Panc1 (cell line): ENCODE measurements at regions not wholly inside any gene's neighbourhood (a gene's known extent, or its start where the extent isn't known, plus 50 kb on each side); places are given as distances from the start of the nearest gene placed in this dataset.

Experiments used
- ATAC-seq: fragments of 200-7000 bp; cut with Tn5 transposase; 2 replicates; pipeline ENCODE4 v1.9.1; 2020; ENCODE audit warnings: mild to moderate bottlenecking, moderate library complexity
- BruUV-seq: library from RNA; stranded (reverse); fragments of 400-500 nt; replicated peaks from 2 replicates; lab custom pipeline; 2021; lab: Mats Ljungman, UMichigan
- CTCF ChIA-PET: fragments of 300-600 bp; sonication (Branson Sonifier 250); formaldehyde crosslinking; loops from one replicate; lab custom pipeline; 2022; ENCODE audit warnings: antibody characterized with exemption; lab: Charles Lee
- POLR2A ChIA-PET: fragments of 300-600 bp; sonication (Branson Sonifier 250); formaldehyde crosslinking; loops from one replicate; lab custom pipeline; 2022; ENCODE audit warnings: antibody characterized with exemption; lab: Charles Lee
- DNase-seq: peaks from one replicate; pipeline ENCODE4 v3.0.0-alpha.2; 2010; ENCODE audit warnings: low read depth, low spot score
- H3K27ac ChIP-seq: 2 replicates; pipeline ENCODE4 v1.5.1; 2011; ENCODE audit warnings: mild to moderate bottlenecking, low read length, inconsistent platforms
- H3K27me3 ChIP-seq: fragments of 200-500 bp; sonication (Bioruptor generic); 2 replicates; pipeline ENCODE4 v1.6.0; 2014; ENCODE audit warnings: low read length, inconsistent platforms; ENCODE audit not compliant: control insufficient read depth, insufficient read depth
- H3K36me3 ChIP-seq: fragments of 200-500 bp; sonication (Bioruptor generic); 2 replicates; pipeline ENCODE4 v1.5.1; 2014; ENCODE audit warnings: inconsistent platforms, mild to moderate bottlenecking, low read length, moderate library complexity; ENCODE audit not compliant: control insufficient read depth, insufficient read depth
- H3K4me1 ChIP-seq: 2 replicates; pipeline ENCODE4 v1.5.1; 2011; ENCODE audit warnings: inconsistent platforms, mild to moderate bottlenecking, low read length, moderate library complexity; ENCODE audit not compliant: control insufficient read depth, insufficient read depth
- H3K4me3 ChIP-seq, 2 experiments: 2 replicates each; pipeline ENCODE4 v1.5.1; 2011 to 2012; ENCODE audit warnings: low read depth in 2 of 2, low read length in 2 of 2, mild to moderate bottlenecking in 2 of 2, inconsistent platforms in 1 of 2, moderate library complexity in 1 of 2
- H3K9me3 ChIP-seq: fragments of 200-500 bp; sonication (Bioruptor generic); 2 replicates; pipeline ENCODE4 v1.5.1; 2014; ENCODE audit warnings: low read depth, mild to moderate bottlenecking, inconsistent platforms, low read length, moderate library complexity; ENCODE audit not compliant: control insufficient read depth, insufficient read depth
- CTCF ChIP-seq: fragments of 450-650 bp; IDR thresholded peaks from 2 replicates; pipeline ENCODE4 v1.5.1; 2017; ENCODE audit warnings: mild to moderate bottlenecking
- POLR2AphosphoS5 ChIP-seq: IDR thresholded peaks from 2 replicates; pipeline ENCODE4 v1.6.1; 2012; ENCODE audit warnings: mild to moderate bottlenecking, low read depth, low read length, moderate library complexity
- REST ChIP-seq, 2 experiments: IDR thresholded peaks; 2 replicates each; pipeline ENCODE4 v1.6.1; 2011 to 2012; ENCODE audit warnings: low read depth in 2 of 2, control low read depth in 1 of 2, low read length in 1 of 2, mild to moderate bottlenecking in 1 of 2, moderate library complexity in 1 of 2; ENCODE audit not compliant: insufficient read depth in 1 of 2
- SIN3A ChIP-seq: IDR thresholded peaks from 2 replicates; pipeline ENCODE4 v1.6.1; 2012; ENCODE audit warnings: low read depth, mild to moderate bottlenecking, low read length, moderate library complexity, borderline replicate concordance; ENCODE audit not compliant: insufficient read depth
- TCF7L2 ChIP-seq: IDR thresholded peaks from 2 replicates; pipeline ENCODE4 v1.6.1; 2011; ENCODE audit warnings: mild to moderate bottlenecking, low read depth, low read length, inconsistent platforms
- in situ Hi-C: cut with HindIII; loops from 2 replicates; pipeline ENCODE4 v1.10.0; 2016; ENCODE audit warnings: low sequenced_read_pairs, low pct_unique_long_range_greater_than_20kb
- intact Hi-C: fragments of 100-400 bp; cut with micrococcal nuclease; formaldehyde crosslinking; loops from one replicate; pipeline ENCODE4 v1.10.0; 2022; ENCODE audit not compliant: unreplicated experiment

GRCh38 chr13:61761690-61762089 is 346.0 kb upstream of the PCDH20 start:
- ATAC-seq (no peak), DNase-seq (no peak)
- no peaks in the 10 kb centered on the region for H3K9me3 ChIP-seq
- H3K4me3 ChIP-seq, result no peak overlapping the region
- no peaks in the 10 kb centered on the region for H3K27me3 ChIP-seq
- ChIA-PET CTCF (no interaction called here), POLR2A (no interaction called here)
- in situ Hi-C loops, result no loop called here
- TF ChIP-seq REST (IDR thresholded peaks at IDR 0.05; ENCODE audit: insufficient read depth in 1 of 2, low read depth in 2 of 2, low read length in 1 of 2) (no peak), TCF7L2 (no peak)
- H3K36me3 ChIP-seq, result no peaks in the 10 kb centered on the region
- no peak overlapping the region for H3K27ac ChIP-seq
- BruUV-seq, result no TSS peak
- intact Hi-C loops, result no loop called here
- H3K4me1 ChIP-seq, result no peaks in the 10 kb centered on the region

GRCh38 chr13:61760102-61760501 is 344.5 kb upstream of the PCDH20 start:
- no peaks in the 10 kb centered on the region for H3K27me3 ChIP-seq
- ChIA-PET POLR2A (no interaction called here), CTCF (no interaction called here)
- no peak for TF ChIP-seq CTCF
- no peak for TF ChIP-seq REST (IDR thresholded peaks at IDR 0.05; ENCODE audit: insufficient read depth in 1 of 2, low read depth in 2 of 2, low read length in 1 of 2)
- no peak for TF ChIP-seq POLR2AphosphoS5
- TF ChIP-seq TCF7L2, result no peak
- no peak for TF ChIP-seq SIN3A
- no peaks in the 10 kb centered on the region for H3K9me3 ChIP-seq
- no TSS peak for BruUV-seq
- in situ Hi-C loops, result no loop called here
- H3K4me1 ChIP-seq, result no peaks in the 10 kb centered on the region
- no peaks in the 10 kb centered on the region for H3K36me3 ChIP-seq
- DNase-seq (no peak), ATAC-seq (no peak)
- no peak overlapping the region for H3K27ac ChIP-seq
- no peak overlapping the region for H3K4me3 ChIP-seq
- intact Hi-C loops, result no loop called here
